ENCODE measurements at regions not wholly inside any gene's neighbourhood (a gene's known extent, or its start where the extent isn't known, plus 50 kb on each side); places are given as distances from the start of the nearest gene placed in this dataset.

- TF ChIP-seq POLR2A (IDR thresholded peaks at IDR 0.05; ENCODE audit: low read depth, low read length): no peak
- TF ChIP-seq TAF1 (IDR thresholded peaks at IDR 0.05; ENCODE audit: borderline replicate concordance, low read depth, low read length): no peak
Observed at GRCh38 chr1:37306461-37306860, 167.9 kb upstream of the ZC3H12A start.
